NCI-H2107 treated with DMSO at 0.1 percent for 48 hours (cell line): ENCODE measurements at regions not wholly inside any gene's neighbourhood (a gene's known extent, or its start where the extent isn't known, plus 50 kb on each side); places are given as distances from the start of the nearest gene placed in this dataset.
"Not testable (repeated sequence)": the region's sequence is repeated elsewhere in the genome, so short reads cannot be mapped to it uniquely, and the experiment has no call there.

Experiments used
- DNase-seq: peaks from one replicate; lab custom pipeline; 2025; ENCODE audit not compliant: unreplicated experiment; lab: John Stamatoyannopoulos, UW

DNA sequence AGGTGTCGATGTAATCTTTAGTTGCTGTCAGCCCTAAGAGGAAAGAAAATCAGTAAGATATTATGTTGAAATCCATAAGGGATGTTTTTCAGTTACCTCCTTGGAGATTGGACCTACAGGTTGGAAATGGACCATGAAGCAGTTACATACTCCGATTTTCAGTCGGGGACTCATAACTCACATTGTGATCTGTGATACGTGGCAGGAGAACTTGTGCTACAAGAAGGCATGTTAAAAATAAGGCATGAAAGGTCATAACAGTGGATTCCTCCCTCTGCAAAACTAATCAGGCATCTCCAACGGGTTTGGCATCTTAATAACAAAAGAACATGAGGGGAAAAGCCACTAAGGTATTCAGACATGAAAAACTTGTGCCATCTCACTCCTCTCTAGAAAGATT is 111.2 kb upstream of the CACHD1 start:
- no peak for DNase-seq

DNA sequence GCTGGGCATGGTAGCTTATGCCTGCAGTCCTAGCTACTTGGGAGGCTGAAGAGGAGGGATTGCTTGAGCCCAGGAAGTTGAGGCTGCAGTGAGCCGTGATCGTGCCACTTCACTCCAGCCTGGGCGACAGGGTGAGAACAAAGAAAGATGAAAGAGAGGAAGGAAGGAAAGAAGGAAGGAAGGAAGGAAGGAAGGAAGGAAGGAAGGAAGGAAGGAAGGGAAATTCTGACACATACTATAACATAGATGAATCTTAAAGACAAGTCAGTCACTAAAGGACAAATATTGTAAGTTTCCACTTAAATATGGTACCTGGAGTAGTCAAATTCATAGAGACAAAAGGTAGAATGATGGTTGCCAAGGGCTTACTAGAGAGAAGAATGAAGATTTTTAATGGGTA is 108.0 kb upstream of the CACHD1 start:
- no peak for DNase-seq

DNA sequence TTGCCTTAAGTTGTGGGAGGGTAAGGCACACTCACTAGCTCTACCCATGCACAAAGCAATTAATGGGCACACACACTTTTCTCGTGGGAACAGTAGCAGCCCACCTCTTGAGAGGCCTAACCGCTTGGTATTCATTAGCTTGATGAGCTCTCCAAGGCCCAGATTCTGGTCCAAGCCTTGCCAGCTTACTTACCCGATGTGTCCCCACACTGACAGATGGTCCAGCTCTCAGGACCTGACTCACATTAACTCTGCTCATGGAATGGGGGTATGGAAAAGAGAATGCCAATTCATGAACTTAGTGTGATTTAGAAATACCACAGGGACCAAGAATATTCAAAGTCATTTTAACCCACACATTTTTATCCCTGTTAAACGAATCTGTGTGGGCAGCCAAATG is 106.8 kb upstream of the CACHD1 start:
- no peak for DNase-seq

DNA sequence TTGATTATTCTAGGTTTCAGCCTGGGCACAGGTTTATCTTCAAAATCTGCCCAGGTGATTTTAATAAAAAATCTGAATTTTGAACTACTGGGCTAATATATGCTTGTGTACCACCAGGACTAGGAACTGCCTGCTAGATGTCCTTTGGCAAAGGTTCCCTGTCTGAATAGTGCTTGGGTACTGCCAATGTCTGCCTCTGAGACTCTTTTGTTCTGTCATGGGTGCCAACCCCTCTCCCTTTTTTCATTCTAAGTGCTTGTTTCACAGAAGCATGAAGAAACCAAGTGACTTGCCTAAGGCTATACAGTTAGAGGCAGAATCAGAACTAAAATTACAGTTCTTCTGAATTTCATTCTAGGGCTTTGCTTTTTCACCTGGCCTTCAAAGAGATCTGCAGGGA is 106.3 kb upstream of the CACHD1 start:
- no peak for DNase-seq

DNA sequence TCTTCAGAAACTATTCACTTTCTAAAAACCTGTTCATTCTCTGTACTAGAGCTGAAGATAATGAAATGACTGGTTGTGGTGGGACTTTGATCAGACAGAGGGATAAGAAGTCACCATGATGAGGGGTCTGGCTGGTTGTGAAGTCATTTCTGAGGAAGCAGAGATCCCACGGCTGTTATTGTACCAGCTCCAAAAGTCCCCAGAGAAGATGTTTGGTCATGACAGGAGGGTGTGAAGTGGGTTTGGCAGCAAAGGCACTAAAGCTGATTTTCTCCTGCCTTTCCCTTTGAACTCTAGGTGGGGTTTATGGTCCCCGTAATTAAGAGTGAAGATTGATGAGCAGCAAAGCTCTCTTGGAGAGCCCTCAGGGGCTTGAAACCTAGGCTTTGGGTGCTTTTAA is 103.1 kb upstream of the CACHD1 start:
- DNase-seq, result no peak

DNA sequence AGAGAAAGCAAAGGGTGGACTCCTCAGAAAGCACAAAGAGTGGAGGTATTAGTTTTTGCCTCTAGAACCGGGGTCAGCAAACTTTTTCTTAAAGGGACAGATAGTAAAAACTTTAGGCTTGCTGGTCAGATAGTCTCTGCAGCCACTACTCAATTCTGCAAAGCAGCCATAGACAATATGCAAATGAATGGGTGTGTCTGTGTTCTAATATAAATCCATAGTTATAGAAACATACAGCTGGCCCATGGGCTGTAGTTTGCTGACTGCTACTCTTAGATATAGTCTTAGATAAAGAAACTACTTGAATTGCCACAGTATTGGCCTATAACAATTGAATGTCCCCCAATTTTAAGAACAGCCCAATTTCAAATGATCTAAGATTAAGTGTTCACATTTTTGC is 101.6 kb upstream of the CACHD1 start:
- no peak for DNase-seq

DNA sequence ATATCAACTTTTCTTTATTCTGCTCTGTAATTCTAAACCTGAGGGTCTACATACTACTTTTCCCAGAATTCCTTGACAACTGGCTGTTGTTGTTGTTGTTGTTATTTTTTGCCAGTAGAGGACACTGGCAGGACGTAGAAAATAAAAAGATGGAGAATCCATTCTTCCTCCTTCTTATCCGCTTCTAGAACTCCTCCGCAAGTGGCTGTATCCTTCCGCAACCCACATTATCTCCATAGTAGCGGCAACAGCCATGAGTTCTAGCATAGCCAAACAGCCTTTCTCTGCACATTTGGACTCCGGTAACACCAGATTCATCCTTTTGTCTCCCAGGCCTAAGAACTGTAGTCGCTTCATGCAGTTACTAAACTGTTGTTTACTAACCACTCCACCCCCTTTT is 91.1 kb upstream of the CACHD1 start:
- DNase-seq, result no peak

DNA sequence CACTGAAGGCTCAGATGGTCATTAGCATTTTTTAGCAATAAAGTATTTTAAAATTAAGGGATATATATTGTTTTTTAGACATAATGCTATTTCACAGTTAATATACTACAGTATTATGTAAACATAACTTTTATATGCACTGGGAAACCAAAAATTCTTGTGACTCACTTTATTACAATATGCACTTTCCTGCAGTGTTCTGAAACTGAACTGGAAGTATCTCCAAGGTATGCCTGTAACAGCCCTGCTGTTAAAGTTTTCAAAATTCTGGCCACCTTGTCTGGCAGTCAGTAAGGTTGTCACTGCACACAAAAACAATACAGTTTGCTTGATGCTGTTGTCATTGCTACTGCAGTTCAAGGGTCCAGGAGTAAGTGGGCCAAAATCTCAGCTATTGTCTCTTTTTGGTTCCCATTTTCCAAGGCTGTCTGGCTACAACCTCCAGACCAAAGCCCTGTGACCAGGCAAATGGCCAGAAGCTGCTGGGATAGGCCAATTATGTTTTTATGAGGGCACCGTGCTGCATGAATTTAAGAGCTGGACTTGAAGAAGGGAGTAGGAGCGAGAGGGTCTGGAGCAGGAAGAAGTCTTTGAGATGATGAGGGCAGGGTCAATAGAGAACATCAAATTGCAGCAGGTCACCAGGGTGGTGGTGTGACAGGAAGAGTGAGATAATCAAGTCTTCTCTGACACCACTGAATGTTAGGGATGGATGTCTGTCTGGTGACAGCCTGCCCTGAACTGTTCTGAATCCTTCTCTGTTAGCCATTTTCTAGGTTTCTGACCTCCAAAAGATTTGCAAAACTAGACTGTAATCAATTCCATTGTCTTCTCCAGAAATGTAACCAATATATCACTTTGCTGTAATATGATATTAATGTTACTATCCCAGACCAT is 82.3 kb upstream of the CACHD1 start:
- no peak for DNase-seq

DNA sequence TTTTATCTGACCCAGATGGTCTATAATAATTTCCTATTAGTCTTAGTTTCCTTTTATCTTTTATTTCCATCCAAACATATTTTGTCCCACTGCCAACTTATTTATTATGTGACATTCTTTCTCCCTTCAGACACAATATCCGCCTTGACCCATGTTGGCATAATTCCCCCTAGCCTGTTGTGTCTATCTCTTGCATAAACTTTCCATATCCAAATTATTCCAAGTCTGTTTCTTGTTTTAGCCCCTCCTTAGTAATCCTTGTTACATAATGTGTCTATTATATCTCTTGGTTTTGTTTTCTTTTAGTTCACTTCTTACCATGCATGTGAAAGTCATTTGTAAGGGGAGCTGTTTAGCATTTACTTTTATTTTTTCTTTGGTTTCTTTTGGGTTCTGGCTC is 81.6 kb upstream of the CACHD1 start:
- DNase-seq, result no peak

DNA sequence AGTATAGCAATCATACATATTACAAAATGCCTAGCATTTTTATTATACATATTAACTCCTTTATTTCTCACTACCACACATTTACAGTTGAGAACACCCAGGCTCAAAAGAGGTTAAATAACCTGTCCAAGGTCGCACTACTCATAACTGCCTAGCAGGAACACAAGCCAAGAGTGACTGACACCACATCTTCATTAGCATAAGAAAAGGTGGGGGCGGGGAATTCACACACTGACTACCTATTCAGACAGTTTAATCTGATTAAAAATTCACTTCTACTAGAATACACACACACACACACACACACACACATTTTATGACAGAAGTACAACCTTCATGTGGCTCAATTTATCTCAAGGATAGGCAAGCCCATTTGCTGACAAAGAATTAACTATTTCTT is 77.8 kb upstream of the CACHD1 start:
- no peak for DNase-seq

DNA sequence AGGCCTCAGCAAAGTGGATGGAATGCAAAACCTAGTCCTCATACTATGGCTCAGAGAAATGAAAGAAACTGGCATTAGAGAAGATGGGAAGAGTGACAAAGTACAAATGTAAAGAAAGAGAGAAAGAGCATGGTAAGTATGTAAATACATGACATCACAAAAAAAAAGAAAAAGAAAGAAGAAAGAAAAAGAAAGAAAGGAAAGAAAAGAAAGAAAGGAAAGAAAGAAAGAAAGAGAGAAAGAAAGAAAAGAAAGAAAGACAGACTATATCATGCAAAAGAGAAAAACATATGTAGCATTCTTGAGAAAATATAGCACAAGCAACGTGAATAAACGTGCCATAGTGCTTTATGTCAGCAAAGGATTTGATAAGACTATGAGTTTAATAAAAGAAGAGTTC is 76.1 kb upstream of the CACHD1 start:
- no peak for DNase-seq

DNA sequence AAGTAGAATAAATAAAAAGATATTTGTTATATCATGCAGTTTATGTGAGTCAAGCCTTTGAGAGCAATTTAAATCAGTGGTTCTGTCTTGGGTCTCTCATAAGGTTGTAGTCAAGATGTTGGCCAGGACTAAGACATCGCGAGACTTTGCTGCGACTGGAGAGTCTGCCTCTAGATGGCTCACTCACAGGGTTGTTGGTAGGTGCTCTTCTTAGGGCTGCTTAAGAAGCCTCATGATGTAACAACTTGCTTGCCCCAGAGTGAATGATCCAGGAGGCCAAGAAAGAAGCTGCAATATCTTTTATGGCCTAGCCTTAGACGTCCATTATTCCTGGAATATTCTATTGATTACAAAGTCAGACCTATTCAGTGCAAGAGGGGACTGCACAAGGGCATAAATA is 73.1 kb upstream of the CACHD1 start:
- no peak for DNase-seq

DNA sequence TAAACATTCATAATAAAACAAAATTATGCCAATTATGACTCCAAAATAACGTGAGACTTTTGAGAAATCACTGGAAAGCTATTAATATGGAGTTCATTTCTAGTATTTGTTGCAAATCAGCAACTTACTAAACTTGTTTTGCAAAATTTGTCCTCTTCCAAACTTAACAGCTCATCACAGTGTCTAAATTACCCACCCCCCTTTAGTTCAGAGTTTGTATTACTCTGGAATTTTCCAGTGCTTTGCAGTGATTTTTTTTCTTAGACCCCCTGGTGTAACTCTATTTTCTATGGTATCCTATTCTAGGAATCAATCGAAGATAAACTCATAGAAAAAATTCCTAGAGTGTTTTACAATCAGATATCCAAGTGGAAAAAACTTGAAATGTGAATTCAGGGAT is 72.4 kb upstream of the CACHD1 start:
- DNase-seq, result no peak

DNA sequence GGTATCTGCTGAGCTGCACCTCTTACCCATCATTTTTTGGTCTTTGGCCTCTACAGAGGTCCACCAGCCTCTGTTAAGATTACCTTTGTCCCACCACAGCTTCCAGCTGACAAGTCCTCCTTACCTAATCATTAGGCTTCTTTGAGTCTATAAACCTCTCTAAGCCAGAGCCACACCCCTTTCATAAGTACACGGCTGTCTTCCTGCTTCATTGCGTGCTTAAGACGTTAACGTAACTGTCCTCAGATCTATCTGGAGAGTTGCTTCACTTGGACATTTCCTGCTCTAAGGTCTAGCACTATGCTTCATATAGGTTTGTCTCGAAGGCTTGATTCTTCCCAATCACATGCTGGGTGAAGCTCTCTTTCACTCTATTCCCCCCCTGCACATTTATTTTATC is 71.0 kb upstream of the CACHD1 start:
- DNase-seq, result no peak

DNA sequence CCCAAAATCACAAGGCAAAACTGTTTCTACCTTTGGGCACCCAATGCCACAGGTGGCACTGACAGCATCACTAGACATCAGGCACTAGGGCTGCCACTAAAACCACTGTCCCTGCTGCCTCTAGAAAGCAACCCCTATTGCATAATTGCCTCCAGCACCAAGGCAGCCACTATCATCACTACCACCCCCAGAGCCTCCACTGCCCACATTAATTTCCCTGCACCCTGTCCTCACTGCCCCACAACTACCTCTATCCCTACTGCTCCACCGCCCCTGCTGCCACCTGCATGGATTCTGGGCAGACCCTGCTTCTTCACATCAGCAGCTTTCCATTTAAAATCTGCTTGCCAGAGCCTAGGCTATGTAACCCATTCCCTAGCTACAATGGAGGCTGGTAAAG is 68.6 kb upstream of the CACHD1 start:
- no peak for DNase-seq

DNA sequence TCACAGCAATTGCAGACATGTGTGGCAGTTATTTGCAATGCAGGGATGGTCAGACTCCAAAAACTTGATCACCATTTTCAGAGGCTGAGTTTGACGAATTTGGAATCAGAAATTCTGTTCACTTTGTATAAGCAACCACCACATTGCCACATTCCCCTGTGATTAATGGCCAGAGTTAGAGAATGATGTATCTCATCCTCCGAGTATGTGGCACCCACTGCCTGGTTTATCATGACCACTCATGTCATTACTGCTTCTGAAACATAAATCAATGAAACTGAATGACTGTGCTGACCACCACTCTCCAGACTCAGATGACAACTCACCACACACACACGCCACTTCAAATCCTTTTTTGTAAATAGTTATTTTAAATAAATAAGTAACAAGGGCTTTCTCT is 66.6 kb upstream of the CACHD1 start:
- no peak for DNase-seq

DNA sequence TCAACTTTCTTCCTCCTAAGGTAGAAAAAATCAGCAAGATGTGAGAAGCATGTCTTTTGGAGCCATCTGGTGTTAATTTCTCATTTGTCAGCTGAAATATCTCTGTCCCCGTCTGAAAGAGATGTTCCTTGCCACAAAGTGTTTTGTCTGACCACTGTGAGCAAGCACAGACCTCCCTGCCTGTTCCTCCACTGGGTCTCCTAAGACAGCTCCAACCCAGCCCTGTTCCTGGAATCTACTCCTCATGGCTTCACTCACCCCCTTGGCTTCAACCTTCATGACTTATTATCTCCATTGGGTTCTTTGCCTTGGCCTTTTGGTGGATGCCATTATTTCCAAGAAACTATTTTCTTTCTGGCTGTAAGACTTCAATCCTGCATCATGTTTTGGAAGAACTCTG is 65.7 kb upstream of the CACHD1 start:
- no peak for DNase-seq

DNA sequence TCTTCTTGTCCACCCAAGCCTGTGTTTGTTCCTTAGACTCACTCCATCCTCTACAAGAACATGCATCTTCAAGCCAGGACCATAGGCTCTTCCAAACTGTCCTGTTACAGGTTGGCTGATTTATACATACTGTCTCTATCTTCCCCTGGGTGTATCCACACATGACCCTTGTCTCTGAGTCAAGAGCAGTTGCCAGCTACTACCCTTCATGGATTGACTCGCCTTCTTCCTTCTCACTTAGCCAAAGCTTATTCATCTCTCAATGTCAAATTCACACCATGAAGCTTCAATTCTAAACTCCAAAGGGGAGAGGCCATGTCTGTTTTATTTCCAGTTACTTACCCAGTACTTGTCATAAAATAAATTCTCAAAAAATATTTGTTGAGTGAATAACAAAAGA is 64.1 kb upstream of the CACHD1 start:
- DNase-seq, result no peak

DNA sequence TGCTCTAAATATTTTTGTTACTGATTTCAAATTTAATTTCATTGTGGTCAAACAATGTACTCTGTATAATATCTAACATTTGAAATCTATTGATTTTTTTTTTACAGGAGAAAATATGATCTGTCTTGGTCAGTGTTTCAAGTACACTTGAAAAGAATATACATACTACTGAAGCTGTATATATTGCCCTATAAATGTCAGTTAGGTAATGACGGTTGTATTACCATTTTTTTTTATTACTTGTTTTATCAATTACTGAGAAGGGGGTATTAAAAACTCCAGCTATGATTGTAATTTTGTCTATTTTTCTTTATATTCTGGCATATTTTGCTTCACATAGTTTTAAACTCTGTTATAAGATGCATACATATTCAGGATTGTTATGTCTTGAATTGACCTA is 59.7 kb upstream of the CACHD1 start:
- no peak for DNase-seq

DNA sequence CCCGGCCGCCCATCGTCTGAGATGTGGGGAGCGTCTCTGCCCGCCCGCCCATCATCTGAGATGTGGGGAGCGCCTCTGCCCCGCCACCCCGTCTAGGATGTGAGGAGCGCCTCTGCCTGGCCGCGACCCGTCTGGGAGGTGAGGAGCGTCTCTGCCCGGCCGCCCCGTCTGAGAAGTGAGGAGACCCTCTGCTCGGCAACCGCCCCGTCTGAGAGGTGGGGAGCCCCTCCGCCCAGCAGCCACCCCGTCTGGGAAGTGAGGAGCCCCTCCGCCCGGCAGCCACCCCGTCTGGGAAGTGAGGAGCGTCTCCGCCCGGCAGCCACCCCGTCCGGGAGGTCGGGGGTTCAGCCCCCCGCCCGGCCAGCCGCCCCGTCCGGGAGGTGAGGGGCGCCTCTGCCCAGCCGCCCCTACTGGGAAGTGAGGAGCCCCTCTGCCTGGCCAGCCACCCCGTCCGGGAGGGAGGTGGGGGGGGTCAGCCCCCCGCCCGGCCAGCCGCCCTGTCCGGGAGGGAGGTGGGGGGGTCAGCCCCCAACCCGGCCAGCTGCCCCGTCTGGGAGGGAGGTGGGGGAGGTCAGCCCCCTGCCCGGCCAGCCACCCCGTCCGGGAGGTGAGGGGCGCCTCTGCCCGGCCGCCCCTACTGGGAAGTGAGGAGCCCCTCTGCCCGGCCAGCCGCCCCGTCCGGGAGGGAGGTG is 54.9 kb upstream of the CACHD1 start:
- DNase-seq, result not testable (repeated sequence)

DNA sequence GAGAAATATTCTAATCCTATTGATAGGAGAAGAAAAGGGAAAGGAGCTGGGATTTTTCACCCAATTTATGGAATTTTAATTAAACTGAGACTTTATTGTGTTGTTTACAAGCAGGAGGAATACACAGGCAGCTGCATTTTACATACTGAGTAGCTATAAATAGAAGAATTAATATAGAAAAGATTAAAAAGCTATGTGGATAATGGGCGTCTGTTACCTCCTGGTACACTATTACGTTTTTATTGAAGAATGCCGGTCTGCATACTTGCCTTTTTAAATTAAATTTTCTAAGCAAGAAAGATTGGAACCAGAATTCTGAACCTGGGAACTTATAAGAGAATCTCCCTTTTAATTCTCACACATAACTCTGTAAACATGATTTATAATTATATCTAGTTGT is 52.1 kb upstream of the CACHD1 start:
- DNase-seq, result no peak
